Activated CD4-positive, CD25-positive, alpha-beta regulatory T cell treated with anti-CD3 and anti-CD28 coated beads, Interleukin-2, amount 50 U/mL, for 72 hours (primary cell): ENCODE measurements at regions not wholly inside any gene's neighbourhood (a gene's known extent, or its start where the extent isn't known, plus 50 kb on each side); places are given as distances from the start of the nearest gene placed in this dataset.

Experiments used
- DNase-seq: peaks from one replicate; pipeline ENCODE4 v3.0.0; 2021

- no peak for DNase-seq
Observed at GRCh38 chr9:12182806-12183205, 510.4 kb upstream of the TYRP1 start.

GRCh38 chr9:12183321-12183720 is 509.9 kb upstream of the TYRP1 start:
- DNase-seq, result no peak

- DNase-seq, result no peak
Observed at GRCh38 chr9:12185856-12186255, 507.3 kb upstream of the TYRP1 start.

GRCh38 chr9:12191630-12192029 is 501.6 kb upstream of the TYRP1 start:
- no peak for DNase-seq

DNA sequence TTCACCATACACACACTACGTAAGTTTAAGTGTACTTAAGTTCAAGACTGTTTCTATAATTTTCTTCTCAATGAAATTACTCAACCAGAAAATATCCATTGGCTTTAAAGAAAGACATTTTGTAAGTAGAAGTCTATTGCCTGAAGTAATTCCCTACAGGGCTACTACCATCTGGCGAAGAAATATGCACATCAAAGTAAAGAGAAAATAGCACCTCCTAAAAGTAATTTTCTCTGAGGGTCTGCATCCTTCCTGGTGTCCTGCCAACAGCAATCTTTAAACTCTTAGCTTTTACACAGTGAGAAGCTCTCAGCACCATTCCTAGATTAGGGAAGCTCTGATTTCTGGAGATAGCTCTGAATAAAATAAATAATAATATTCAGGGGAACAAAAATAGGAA is 498.5 kb upstream of the TYRP1 start:
- DNase-seq, result no peak

- DNase-seq, result no peak
Observed at GRCh38 chr9:12195456-12195855, 497.7 kb upstream of the TYRP1 start.

DNA sequence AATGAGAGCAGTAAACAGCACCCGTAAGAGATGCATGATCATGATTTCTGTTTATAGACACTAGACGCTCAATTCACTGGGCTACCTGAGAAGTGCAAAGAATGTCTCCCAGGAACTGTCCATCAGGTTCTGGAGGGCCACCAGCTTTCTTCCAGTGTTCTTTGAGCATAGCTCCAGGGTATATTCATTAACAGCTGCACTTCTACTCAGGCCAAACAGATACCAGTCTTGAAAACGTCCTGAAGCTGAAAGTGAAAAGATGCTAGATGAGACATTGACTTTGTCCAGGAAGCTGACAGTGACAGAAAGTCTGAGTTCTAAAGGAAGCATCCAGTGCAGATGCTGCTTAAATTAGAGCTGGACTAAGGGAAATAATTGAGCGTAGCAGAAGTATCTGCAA is 488.7 kb upstream of the TYRP1 start:
- DNase-seq, result no peak

DNA sequence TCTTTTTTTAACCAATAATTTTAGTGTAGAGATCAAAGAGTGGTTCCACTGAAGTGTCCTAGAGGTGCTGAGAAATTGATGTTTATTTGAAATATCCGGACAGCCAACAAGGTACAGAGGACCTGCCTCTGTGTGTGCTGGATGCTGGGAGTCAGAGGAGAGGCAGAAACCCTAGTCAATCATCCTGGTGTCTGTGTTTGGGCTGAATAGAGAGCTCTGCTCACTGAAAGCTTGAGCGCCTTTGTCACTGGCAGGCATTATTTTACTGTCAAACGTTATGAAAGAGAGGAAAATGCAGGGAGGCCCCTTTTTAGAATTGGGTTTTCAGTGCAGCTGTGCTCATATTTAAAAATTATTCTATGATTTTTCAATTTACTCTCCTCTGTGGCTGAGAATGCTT is 480.3 kb upstream of the TYRP1 start:
- no peak for DNase-seq

GRCh38 chr9:12221470-12221869 is 471.7 kb upstream of the TYRP1 start:
- no peak for DNase-seq

- no peak for DNase-seq
Observed at GRCh38 chr9:12224449-12224848, 468.7 kb upstream of the TYRP1 start.

GRCh38 chr9:12230708-12231107 is 462.5 kb upstream of the TYRP1 start:
- no peak for DNase-seq

DNA sequence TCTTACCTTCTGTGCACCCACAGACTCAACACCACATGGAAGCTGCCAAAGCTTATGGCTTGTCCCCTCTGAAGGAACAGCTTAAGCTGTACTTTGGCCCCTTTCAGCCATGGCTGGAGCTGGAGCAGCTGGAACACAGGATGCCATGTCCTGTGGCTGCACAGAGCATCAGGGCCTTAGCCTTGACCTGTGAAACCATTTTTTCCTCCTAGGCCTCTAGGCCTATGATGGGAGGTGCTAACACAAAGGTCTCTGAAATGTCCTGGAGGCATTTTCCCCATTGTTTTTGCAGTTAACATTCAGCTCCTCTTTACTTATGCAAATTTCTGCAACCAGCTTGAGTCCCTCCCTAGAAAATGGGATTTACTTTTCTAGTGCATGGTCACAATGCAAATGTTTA is 461.4 kb upstream of the TYRP1 start:
- DNase-seq, result no peak

- no peak for DNase-seq
Observed at GRCh38 chr9:12232836-12233235, 460.3 kb upstream of the TYRP1 start.

GRCh38 chr9:12253941-12254340 is 439.2 kb upstream of the TYRP1 start:
- no peak for DNase-seq

GRCh38 chr9:12266758-12267157 is 426.4 kb upstream of the TYRP1 start:
- DNase-seq, result no peak

DNA sequence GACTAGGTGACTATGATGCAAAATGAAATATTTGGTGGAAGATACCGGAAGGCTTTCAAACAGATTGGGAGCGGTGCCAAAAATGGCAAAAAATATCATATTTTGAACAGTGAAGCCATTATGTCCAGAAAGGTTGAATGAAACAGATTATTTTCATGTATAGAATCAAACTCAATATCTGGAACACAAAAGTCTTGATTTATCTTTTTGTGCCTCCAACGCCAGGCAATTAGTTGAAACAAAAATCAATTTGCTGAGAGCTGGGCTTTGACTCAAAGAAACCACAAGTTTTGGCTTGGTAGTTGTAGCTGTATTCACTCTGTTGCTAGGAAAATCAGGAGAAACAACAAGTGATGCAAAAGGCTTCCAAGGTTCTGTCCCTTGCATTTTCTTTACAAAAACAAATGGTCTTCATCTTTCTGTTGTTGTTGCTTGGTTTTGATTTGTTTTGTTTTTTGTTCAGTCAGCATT is 421.7 kb upstream of the TYRP1 start:
- DNase-seq, result no peak

DNA sequence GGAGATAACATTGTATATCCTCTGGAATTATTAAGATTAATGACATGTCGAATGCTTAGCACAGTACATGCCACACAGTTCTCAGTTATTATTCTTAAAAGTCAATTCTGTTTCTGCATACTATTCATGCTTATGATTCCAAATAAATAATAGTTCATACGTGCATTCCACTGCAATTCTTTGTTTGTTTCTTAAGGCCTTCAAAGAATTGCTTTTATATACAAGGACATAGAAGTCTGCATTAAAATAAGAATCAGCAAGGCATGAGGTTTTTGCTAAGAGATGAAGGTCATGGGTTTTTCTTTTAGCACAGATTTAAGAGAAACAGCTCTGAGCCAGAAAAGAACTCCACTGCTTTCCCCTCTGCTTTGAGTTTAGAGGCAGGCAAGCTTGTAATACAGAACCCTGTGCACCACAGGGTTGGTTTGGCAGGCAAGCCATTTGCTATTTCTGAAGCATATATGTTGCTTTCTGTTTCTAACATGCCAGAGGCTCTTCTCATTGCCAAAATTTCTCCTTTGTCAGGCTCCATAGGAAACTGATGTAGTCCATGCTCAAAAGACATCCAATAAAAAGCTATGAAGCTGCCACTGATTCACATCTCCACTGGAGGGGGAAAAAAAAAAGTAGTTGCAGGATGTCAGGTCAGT is 420.6 kb upstream of the TYRP1 start:
- DNase-seq, result no peak

DNA sequence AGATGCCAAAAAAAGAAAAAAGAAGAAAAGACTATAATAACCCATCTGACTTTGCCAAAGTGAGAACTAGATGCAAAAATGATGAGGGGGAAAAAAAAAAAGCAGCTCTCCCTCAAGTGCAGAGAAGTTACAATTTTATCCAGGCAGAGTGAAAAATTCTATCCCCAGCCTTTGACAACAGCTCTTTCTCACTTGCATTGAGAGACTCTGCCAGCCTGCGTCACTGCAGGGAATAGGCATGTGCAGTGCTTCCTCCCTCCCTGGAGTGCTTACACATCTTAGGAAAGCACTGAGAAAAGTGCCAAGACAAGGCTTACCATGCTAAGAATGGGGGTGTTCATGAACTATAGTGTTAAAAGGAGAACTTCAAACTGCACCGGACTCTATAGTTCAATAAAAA is 418.6 kb upstream of the TYRP1 start:
- DNase-seq, result no peak

DNA sequence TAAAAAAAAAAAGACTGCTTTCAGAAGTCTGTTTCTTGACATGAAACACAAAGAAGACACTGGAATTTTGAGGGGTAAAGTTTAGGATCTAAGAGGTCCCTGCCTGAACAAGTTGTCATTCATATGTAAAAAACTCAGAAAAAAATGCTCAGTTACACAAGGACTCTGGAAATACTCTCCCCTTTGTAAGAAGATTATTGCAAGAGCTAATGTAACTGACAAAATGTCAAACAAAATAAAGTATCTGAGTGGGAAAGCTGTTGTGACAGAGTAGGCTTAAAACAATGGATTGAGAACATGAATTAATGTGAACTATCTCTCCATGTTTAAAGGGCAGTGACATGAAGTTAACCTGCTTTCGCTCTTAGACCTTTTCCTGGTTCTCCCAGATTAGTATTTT is 416.7 kb upstream of the TYRP1 start:
- no peak for DNase-seq

DNA sequence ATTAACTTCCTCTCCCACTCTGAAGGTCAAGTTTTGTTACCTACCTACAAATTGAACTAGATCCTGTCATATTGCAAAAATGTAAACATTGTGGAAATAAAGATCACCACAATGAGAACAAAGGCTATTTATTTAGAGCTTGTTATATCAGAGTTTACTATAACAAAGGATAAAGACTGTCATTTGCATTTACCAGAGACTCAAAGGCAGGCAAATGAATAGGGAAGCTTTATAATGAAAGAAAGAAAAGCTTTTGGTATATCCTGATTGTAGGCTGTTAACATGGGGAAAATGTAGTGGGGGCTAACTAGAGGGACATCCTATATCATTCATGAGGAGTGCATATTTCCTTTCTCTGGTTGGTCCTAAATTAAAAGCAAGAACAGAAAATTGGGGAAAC is 403.5 kb upstream of the TYRP1 start:
- no peak for DNase-seq

DNA sequence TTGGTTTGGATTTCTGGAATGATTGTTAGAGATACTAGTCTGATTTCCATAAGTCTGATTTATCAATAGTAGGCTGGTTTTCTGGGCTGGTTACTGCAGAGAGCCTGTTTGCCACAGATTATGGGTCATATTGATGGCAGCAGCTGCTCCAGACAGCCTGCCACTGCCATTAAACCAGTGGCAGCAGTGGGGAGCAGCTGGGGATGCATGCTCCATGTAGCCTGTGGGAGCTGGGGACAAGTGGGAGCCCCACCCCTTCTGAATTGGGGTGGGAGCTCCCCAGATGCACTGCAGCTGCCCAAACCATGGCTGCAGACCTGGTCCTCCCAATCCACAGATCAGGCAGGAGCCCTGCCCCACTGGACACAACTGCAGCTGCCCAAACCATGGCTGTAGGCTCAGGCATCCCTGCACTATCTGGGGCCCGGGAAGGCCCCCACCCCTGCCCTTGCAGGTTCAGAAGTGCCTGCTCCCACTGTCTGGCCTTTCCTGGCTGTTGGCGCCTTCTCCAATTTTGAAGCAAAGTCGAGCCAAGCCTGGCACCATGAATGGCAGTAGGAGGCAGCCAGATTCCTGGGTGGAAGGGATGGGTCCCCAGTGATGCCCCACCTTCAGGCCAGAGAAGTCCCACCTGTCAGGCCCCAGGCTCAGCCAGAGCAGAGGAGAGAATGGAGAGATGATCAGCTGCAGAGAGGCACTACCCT is 402.9 kb upstream of the TYRP1 start:
- DNase-seq, result no peak

- DNase-seq, result no peak
Observed at GRCh38 chr9:12305211-12305610, 388.0 kb upstream of the TYRP1 start.

DNA sequence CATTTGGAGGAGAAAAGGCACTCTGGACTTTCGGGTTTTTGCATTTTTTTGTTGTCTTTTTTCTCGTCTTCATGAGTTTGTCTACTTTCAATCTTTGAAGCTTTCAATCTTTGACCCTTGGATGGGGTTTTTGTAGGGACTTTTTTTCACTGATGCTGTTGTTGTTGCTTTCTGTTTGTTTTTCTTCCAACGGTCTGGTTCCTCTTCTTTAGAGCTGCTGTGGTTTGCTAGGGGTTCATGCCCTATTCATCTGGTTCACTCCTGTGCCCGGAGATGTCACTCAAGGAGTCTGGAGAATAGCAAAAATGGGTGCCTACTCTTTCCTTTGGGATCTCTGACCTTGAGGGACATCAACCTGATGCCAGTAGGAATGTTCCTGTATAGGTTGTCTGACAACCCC is 378.6 kb upstream of the TYRP1 start:
- DNase-seq, result no peak

- DNase-seq, result no peak
Observed at GRCh38 chr9:12318732-12319685, 374.2 kb upstream of the TYRP1 start.
